HCT116 (cell line): ENCODE measurements at regions not wholly inside any gene's neighbourhood (a gene's known extent, or its start where the extent isn't known, plus 50 kb on each side); places are given as distances from the start of the nearest gene placed in this dataset.

ENCODE experiments used
- ATAC-seq: fragments of 200-7000 bp; cut with Tn5 transposase; 2 replicates; pipeline ENCODE4 v1.9.1; 2020; ENCODE audit warnings: mild to moderate bottlenecking, moderate library complexity
- BruUV-seq: library from RNA; stranded (reverse); fragments of 400-500 nt; replicated peaks from 2 replicates; lab custom pipeline; 2021; lab: Mats Ljungman, UMichigan
- CTCF ChIA-PET: fragments of 300-600 bp; sonication (Branson Sonifier 250); formaldehyde crosslinking; loops from one replicate; lab custom pipeline; 2021; ENCODE audit warnings: antibody characterized with exemption; lab: Charles Lee
- POLR2A ChIA-PET: fragments of 300-600, 350-600 bp; sonication (Branson Sonifier 250); formaldehyde crosslinking; loops from one replicate; lab custom pipeline; 2021; ENCODE audit warnings: antibody characterized with exemption; lab: Charles Lee
- RAD21 ChIA-PET, 2 experiments: fragments of 300-600 bp; sonication (Branson Sonifier 250); formaldehyde crosslinking; loops; one replicate each; lab custom pipeline; 2023; ENCODE audit warnings: low total read pairs in 2 of 2; ENCODE audit not compliant: uncharacterized antibody in 2 of 2, unreplicated experiment in 2 of 2, low non-redundant PET in 1 of 2; lab: Charles Lee
- DNase-seq: peaks from one replicate; pipeline ENCODE4 v3.0.0-alpha.2; 2010; ENCODE audit warnings: low read depth, low spot score
- H2AFZ ChIP-seq: fragments of 200-600 bp; shearing (Covaris generic), sonication (generic); 2 replicates; pipeline ENCODE4 v1.6.1; 2017; ENCODE audit warnings: low read depth, mixed run types, mixed read lengths, antibody characterized with exemption, low read length; ENCODE audit not compliant: poor library complexity, severe bottlenecking
- H3K27ac ChIP-seq: 2 replicates; pipeline ENCODE4 v1.5.1; 2012; ENCODE audit warnings: low read depth, low read length
- H3K27me3 ChIP-seq: fragments of 200-600 bp; sonication (generic); 2 replicates; pipeline ENCODE4 v1.6.1; 2016; ENCODE audit warnings: mixed run types, low read length, mixed read lengths; ENCODE audit not compliant: insufficient read depth
- H3K36me3 ChIP-seq, 2 experiments: fragments of 200-500 bp in 1 of 2; fragments of 200-600 bp in 1 of 2; sonication (Bioruptor generic) in 1 of 2; sonication (generic) in 1 of 2; 2 replicates each; pipeline versions ENCODE4 v1.5.1 to v1.6.1; 2014 to 2016; ENCODE audit warnings: low read length in 2 of 2, inconsistent platforms in 1 of 2, mixed read lengths in 1 of 2, mixed run types in 1 of 2; ENCODE audit not compliant: insufficient read depth in 2 of 2, control insufficient read depth in 1 of 2
- H3K4me1 ChIP-seq, 2 experiments: fragments of 200-600 bp in 1 of 2; sonication (generic) in 1 of 2; 2 replicates each; pipeline versions ENCODE4 v1.5.1 to v1.6.1; 2012 to 2017; ENCODE audit warnings: low read length in 2 of 2, inconsistent platforms in 1 of 2, mild to moderate bottlenecking in 1 of 2, mixed read lengths in 1 of 2, mixed run types in 1 of 2, moderate library complexity in 1 of 2; ENCODE audit not compliant: insufficient read depth in 2 of 2, control insufficient read depth in 1 of 2
- H3K4me2 ChIP-seq: fragments of 200-600 bp; sonication (generic); 2 replicates; pipeline ENCODE4 v1.6.1; 2017; ENCODE audit warnings: mixed run types, low read length, mixed read lengths
- H3K4me3 ChIP-seq, 2 experiments: fragments of 200-600 bp in 1 of 2; sonication (generic) in 1 of 2; replicated peaks in 1 of 2; 2 replicates each; pipeline ENCODE4 v1.5.1; 2011 to 2016; ENCODE audit warnings: low read length in 2 of 2, control low read depth in 1 of 2, low read depth in 1 of 2, mild to moderate bottlenecking in 1 of 2, mixed read lengths in 1 of 2, mixed run types in 1 of 2
- H3K79me2 ChIP-seq: fragments of 200-600 bp; sonication (generic); 2 replicates; pipeline ENCODE4 v1.6.1; 2017; ENCODE audit warnings: mild to moderate bottlenecking, mixed run types, low read length, moderate library complexity, mixed read lengths; ENCODE audit not compliant: insufficient read depth
- H3K9ac ChIP-seq: fragments of 200-600 bp; sonication (generic); 2 replicates; pipeline ENCODE4 v1.6.1; 2016; ENCODE audit warnings: low read length, mixed read lengths
- H3K9me2 ChIP-seq: fragments of 200-600 bp; sonication (generic), shearing (Covaris generic); 2 replicates; pipeline ENCODE4 v1.6.1; 2017; ENCODE audit warnings: mixed run types, mild to moderate bottlenecking, moderate library complexity; ENCODE audit not compliant: insufficient read depth
- H3K9me3 ChIP-seq, 2 experiments: fragments of 200-500 bp in 1 of 2; fragments of 200-600 bp in 1 of 2; sonication (Bioruptor generic) in 1 of 2; sonication (generic) in 1 of 2; 2 replicates each; pipeline ENCODE4 v1.6.1; 2014 to 2017; ENCODE audit warnings: low read length in 2 of 2, mixed read lengths in 2 of 2, inconsistent platforms in 1 of 2, low read depth in 1 of 2, mild to moderate bottlenecking in 1 of 2, mixed run types in 1 of 2, moderate library complexity in 1 of 2; ENCODE audit not compliant: control insufficient read depth in 1 of 2, insufficient read depth in 1 of 2
- H4K20me1 ChIP-seq: fragments of 200-600 bp; sonication (generic), shearing (Covaris generic); 2 replicates; pipeline ENCODE4 v1.6.1; 2017; ENCODE audit warnings: mixed run types, mild to moderate bottlenecking, moderate library complexity; ENCODE audit not compliant: insufficient read depth
- CEBPB ChIP-seq: IDR thresholded peaks from 2 replicates; pipeline ENCODE4 v1.6.1; 2012; ENCODE audit warnings: low read depth
- ELF1 ChIP-seq: IDR thresholded peaks from 2 replicates; pipeline ENCODE4 v1.6.1; 2012; ENCODE audit warnings: low read depth, borderline replicate concordance
- EZH2 ChIP-seq: fragments of 200-600 bp; sonication (generic); IDR thresholded peaks from 2 replicates; pipeline ENCODE4 v1.6.1; 2017; ENCODE audit warnings: antibody characterized with exemption, mixed run types
- FOSL1 ChIP-seq: IDR thresholded peaks from 2 replicates; pipeline ENCODE4 v1.6.1; 2012; ENCODE audit warnings: low read depth
- POLR2A ChIP-seq: IDR thresholded peaks from 2 replicates; pipeline ENCODE4 v1.7.0; 2011; ENCODE audit warnings: borderline replicate concordance; ENCODE audit not compliant: insufficient read depth, insufficient read length; ENCODE audit errors: extremely low read depth
- RAD21 ChIP-seq: IDR thresholded peaks from 2 replicates; pipeline ENCODE4 v1.6.1; 2012; ENCODE audit warnings: low read depth, mild to moderate bottlenecking
- SIN3A ChIP-seq: IDR thresholded peaks from 2 replicates; pipeline ENCODE4 v1.6.1; 2012; ENCODE audit warnings: low read depth
- SP1 ChIP-seq: IDR thresholded peaks from 2 replicates; pipeline ENCODE4 v1.6.1; 2012; ENCODE audit warnings: low read depth
- TCF7L2 ChIP-seq: IDR thresholded peaks from 2 replicates; pipeline ENCODE4 v1.7.0; 2011; ENCODE audit warnings: borderline replicate concordance, inconsistent platforms; ENCODE audit not compliant: insufficient read depth, insufficient read length; ENCODE audit errors: extremely low read depth
- YY1 ChIP-seq: IDR thresholded peaks from 2 replicates; pipeline ENCODE4 v1.6.1; 2011; ENCODE audit warnings: low read length, low read depth, moderate library complexity, mild to moderate bottlenecking; ENCODE audit not compliant: insufficient replicate concordance; ENCODE audit errors: extremely low read depth
- ZFX ChIP-seq: fragments of 450-650 bp; IDR thresholded peaks from 2 replicates; pipeline ENCODE4 v1.6.1; 2017
- ZNF274 ChIP-seq: fragments of 200-500 bp; sonication (Bioruptor generic); IDR thresholded peaks from 2 replicates; pipeline ENCODE4 v1.6.1; 2014; ENCODE audit warnings: mild to moderate bottlenecking, low read depth, low read length, inconsistent platforms
- intact Hi-C: fragments of 100-400 bp; cut with micrococcal nuclease; formaldehyde crosslinking; loops from 2 replicates; pipeline ENCODE4 v1.10.0; 2022
- TF ChIP-seq, protein P1 (sequence below): IDR thresholded peaks from 2 replicates; pipeline ENCODE4 v1.6.1; 2011; ENCODE audit warnings: mild to moderate bottlenecking, low read length, moderate library complexity; ENCODE audit not compliant: insufficient replicate concordance; ENCODE audit errors: extremely low read depth
- TF ChIP-seq, protein P2 (sequence below): IDR thresholded peaks from 2 replicates; pipeline ENCODE4 v1.6.1; 2012; ENCODE audit warnings: low read depth
- TF ChIP-seq, protein P3 (sequence below), 3 experiments: fragments of 200-600 bp in 1 of 3; sonication (generic) in 1 of 3; IDR thresholded peaks in 2 of 3; conservative IDR thresholded peaks in 1 of 3; 2 replicates each; pipeline ENCODE4 v1.5.1; 2012 to 2017; ENCODE audit warnings: low read depth in 2 of 3, low read length in 2 of 3, antibody characterized with exemption in 1 of 3, borderline replicate concordance in 1 of 3, control low read depth in 1 of 3, mild to moderate bottlenecking in 1 of 3, mixed read lengths in 1 of 3, mixed run types in 1 of 3, moderate library complexity in 1 of 3; ENCODE audit not compliant: insufficient read depth in 1 of 3

DNA sequence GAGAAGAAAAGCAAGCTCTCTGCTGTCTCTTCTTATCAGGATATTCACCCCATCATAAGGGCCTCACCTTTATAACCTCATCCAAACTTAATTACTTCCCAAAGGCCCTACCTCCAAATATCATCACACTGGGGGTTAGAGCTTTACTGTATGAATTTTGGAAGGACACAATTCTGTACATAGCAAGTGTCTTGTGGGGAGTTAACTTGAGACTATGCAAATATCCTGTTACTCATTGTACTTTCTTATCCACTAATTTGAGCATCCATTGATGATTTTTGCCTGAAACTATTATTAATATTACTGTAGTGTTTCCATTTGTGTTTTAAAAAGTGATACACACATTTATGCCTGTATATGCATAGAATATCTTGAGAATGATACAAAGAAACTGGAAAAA is 129.1 kb upstream of the IVNS1ABP start:
- intact Hi-C loops = no loop called here
- H3K4me3 ChIP-seq = no peak overlapping the region
- H2AFZ ChIP-seq = no peak overlapping the region
- DNase-seq (no peak), ATAC-seq (no peak)
- H3K9me3 ChIP-seq = no peaks in the 10 kb centered on the region
- H3K79me2 ChIP-seq = no peaks in the 10 kb centered on the region
- peaks cover 0 to 8% of the 10 kb centered on the region in 2 experiments; a peak in 2 of 4 replicates for H3K4me1 ChIP-seq
- no peak overlapping the region for H3K4me2 ChIP-seq
- ChIA-PET POLR2A (no interaction called here), CTCF (no interaction called here), RAD21 (no interaction called here)
- no peak overlapping the region for H3K27ac ChIP-seq
- BruUV-seq = no TSS peak
- no peaks in the 10 kb centered on the region for H4K20me1 ChIP-seq
- no peaks in the 10 kb centered on the region for H3K36me3 ChIP-seq
- no peak overlapping the region for H3K9ac ChIP-seq
- H3K27me3 ChIP-seq = no peaks in the 10 kb centered on the region
- no peak for TF ChIP-seq CEBPB
- TF ChIP-seq, protein P1, sequence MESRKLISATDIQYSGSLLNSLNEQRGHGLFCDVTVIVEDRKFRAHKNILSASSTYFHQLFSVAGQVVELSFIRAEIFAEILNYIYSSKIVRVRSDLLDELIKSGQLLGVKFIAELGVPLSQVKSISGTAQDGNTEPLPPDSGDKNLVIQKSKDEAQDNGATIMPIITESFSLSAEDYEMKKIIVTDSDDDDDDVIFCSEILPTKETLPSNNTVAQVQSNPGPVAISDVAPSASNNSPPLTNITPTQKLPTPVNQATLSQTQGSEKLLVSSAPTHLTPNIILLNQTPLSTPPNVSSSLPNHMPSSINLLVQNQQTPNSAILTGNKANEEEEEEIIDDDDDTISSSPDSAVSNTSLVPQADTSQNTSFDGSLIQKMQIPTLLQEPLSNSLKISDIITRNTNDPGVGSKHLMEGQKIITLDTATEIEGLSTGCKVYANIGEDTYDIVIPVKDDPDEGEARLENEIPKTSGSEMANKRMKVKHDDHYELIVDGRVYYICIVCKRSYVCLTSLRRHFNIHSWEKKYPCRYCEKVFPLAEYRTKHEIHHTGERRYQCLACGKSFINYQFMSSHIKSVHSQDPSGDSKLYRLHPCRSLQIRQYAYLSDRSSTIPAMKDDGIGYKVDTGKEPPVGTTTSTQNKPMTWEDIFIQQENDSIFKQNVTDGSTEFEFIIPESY = no peak
- TF ChIP-seq ZNF274 = no peak
- no peak for TF ChIP-seq RAD21
- TF ChIP-seq POLR2A = no peak
- TF ChIP-seq, protein P2, sequence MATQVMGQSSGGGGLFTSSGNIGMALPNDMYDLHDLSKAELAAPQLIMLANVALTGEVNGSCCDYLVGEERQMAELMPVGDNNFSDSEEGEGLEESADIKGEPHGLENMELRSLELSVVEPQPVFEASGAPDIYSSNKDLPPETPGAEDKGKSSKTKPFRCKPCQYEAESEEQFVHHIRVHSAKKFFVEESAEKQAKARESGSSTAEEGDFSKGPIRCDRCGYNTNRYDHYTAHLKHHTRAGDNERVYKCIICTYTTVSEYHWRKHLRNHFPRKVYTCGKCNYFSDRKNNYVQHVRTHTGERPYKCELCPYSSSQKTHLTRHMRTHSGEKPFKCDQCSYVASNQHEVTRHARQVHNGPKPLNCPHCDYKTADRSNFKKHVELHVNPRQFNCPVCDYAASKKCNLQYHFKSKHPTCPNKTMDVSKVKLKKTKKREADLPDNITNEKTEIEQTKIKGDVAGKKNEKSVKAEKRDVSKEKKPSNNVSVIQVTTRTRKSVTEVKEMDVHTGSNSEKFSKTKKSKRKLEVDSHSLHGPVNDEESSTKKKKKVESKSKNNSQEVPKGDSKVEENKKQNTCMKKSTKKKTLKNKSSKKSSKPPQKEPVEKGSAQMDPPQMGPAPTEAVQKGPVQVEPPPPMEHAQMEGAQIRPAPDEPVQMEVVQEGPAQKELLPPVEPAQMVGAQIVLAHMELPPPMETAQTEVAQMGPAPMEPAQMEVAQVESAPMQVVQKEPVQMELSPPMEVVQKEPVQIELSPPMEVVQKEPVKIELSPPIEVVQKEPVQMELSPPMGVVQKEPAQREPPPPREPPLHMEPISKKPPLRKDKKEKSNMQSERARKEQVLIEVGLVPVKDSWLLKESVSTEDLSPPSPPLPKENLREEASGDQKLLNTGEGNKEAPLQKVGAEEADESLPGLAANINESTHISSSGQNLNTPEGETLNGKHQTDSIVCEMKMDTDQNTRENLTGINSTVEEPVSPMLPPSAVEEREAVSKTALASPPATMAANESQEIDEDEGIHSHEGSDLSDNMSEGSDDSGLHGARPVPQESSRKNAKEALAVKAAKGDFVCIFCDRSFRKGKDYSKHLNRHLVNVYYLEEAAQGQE = no peak
- no peak for TF ChIP-seq ZFX
- no peak for TF ChIP-seq ELF1
- TF ChIP-seq FOSL1 = no peak
- TF ChIP-seq, protein P3, sequence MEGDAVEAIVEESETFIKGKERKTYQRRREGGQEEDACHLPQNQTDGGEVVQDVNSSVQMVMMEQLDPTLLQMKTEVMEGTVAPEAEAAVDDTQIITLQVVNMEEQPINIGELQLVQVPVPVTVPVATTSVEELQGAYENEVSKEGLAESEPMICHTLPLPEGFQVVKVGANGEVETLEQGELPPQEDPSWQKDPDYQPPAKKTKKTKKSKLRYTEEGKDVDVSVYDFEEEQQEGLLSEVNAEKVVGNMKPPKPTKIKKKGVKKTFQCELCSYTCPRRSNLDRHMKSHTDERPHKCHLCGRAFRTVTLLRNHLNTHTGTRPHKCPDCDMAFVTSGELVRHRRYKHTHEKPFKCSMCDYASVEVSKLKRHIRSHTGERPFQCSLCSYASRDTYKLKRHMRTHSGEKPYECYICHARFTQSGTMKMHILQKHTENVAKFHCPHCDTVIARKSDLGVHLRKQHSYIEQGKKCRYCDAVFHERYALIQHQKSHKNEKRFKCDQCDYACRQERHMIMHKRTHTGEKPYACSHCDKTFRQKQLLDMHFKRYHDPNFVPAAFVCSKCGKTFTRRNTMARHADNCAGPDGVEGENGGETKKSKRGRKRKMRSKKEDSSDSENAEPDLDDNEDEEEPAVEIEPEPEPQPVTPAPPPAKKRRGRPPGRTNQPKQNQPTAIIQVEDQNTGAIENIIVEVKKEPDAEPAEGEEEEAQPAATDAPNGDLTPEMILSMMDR (IDR thresholded peaks at IDR 0.05 in 2 of 3, conservative IDR thresholded peaks at IDR 0.05 in 1 of 3; ENCODE audit: borderline replicate concordance in 1 of 3, insufficient read depth in 1 of 3, low read depth in 2 of 3, low read length in 2 of 3) = no peak
- no peak for TF ChIP-seq TCF7L2
- TF ChIP-seq SP1 = no peak
- no peak for TF ChIP-seq SIN3A
- no peak for TF ChIP-seq YY1
- no peak for TF ChIP-seq EZH2
- H3K9me2 ChIP-seq = no peaks in the 10 kb centered on the region
